HG03095 (cell line): ENCODE measurements at regions not wholly inside any gene's neighbourhood (a gene's known extent, or its start where the extent isn't known, plus 50 kb on each side); places are given as distances from the start of the nearest gene placed in this dataset.

Source experiments
- ATAC-seq: cut with Tn5 transposase; IDR thresholded peaks from one replicate; pipeline ENCODE4 v1.9.1; 2021; ENCODE audit warnings: moderate library complexity; ENCODE audit not compliant: unreplicated experiment

- ATAC-seq = no peak
These were observed 317.7 kb upstream of the NOCT start for GRCh38 chr4:138697851-138698250.

GRCh38 chr4:138696771-138697170 lies 318.8 kb upstream of the NOCT start:
- ATAC-seq = no peak

- ATAC-seq = no peak
These were observed 319.5 kb upstream of the NOCT start for GRCh38 chr4:138696058-138696457.

- no peak for ATAC-seq
These were observed 322.1 kb upstream of the NOCT start for GRCh38 chr4:138693526-138693925.

- ATAC-seq = no peak
These were observed 323.2 kb upstream of the NOCT start for GRCh38 chr4:138692411-138692810.

GRCh38 chr4:138689593-138689992 lies 326.0 kb upstream of the NOCT start:
- ATAC-seq = no peak

- ATAC-seq = no peak
These were observed 326.4 kb upstream of the NOCT start for GRCh38 chr4:138689187-138689586.

GRCh38 chr4:138688408-138689085 lies 327.0 kb upstream of the NOCT start:
- no peak for ATAC-seq

- ATAC-seq = no peak
These were observed 329.3 kb upstream of the NOCT start for GRCh38 chr4:138686106-138686835.

GRCh38 chr4:138685316-138685715 lies 330.3 kb upstream of the NOCT start:
- no peak for ATAC-seq

GRCh38 chr4:138680989-138681604 lies 334.5 kb upstream of the NOCT start:
- peak; percentile 81 for ATAC-seq

- ATAC-seq = no peak
These were observed 335.3 kb upstream of the NOCT start for GRCh38 chr4:138680256-138680655.

GRCh38 chr4:138678985-138679746 lies 336.4 kb upstream of the NOCT start:
- ATAC-seq = no peak

GRCh38 chr4:138677748-138678147 lies 337.8 kb upstream of the NOCT start:
- ATAC-seq = no peak

- no peak for ATAC-seq
These were observed 338.4 kb upstream of the NOCT start for GRCh38 chr4:138677212-138677611.

GRCh38 chr4:138675685-138676084 lies 339.9 kb upstream of the NOCT start:
- ATAC-seq = no peak

GRCh38 chr4:138674209-138674608 lies 341.4 kb upstream of the NOCT start:
- ATAC-seq = no peak

GRCh38 chr4:138673053-138673452 lies 342.5 kb upstream of the NOCT start:
- ATAC-seq = peak; percentile 40

- peak; percentile 81 for ATAC-seq
These were observed 343.1 kb upstream of the NOCT start for GRCh38 chr4:138672393-138672976.

- no peak for ATAC-seq
These were observed 343.9 kb upstream of the NOCT start for GRCh38 chr4:138671606-138672084.

- ATAC-seq = no peak
These were observed 344.5 kb upstream of the NOCT start for GRCh38 chr4:138671106-138671505.
